Common myeloid progenitor, CD34-positive (primary cell): ENCODE measurements at regions not wholly inside any gene's neighbourhood (a gene's known extent, or its start where the extent isn't known, plus 50 kb on each side); places are given as distances from the start of the nearest gene placed in this dataset.
"Not testable (repeated sequence)": the region's sequence is repeated elsewhere in the genome, so short reads cannot be mapped to it uniquely, and the experiment has no call there.

Source experiments
- CTCF ChIA-PET: fragments of 350-600 bp; sonication (Branson Sonifier 250); formaldehyde crosslinking; loops from one replicate; lab custom pipeline; 2021; ENCODE audit warnings: antibody characterized with exemption; lab: Charles Lee
- POLR2A ChIA-PET: fragments of 350-600 bp; sonication (Branson Sonifier 250); formaldehyde crosslinking; loops from one replicate; lab custom pipeline; 2021; ENCODE audit warnings: antibody characterized with exemption; lab: Charles Lee
- DNase-seq, 3 donors: peaks; one replicate each; pipeline versions ENCODE4 v3.0.0 to v3.0.0-alpha.2; 2013
- H3K27ac ChIP-seq, 2 experiments: 1 replicate in 1 of 2; 2 replicates in 1 of 2; pipeline ENCODE4 v1.7.0; 2013; ENCODE audit warnings: inconsistent platforms in 2 of 2, low read length in 2 of 2, mild to moderate bottlenecking in 2 of 2, low read depth in 1 of 2, moderate library complexity in 1 of 2; ENCODE audit not compliant: severe bottlenecking in 2 of 2, insufficient read depth in 1 of 2, poor library complexity in 1 of 2
- H3K27me3 ChIP-seq, 5 experiments: replicated peaks in 2 of 5; 1 replicate in 3 of 5; 2 replicates in 2 of 5; pipeline versions ENCODE4 v1.6.1 to v1.7.0; 2013; ENCODE audit warnings: low read length in 4 of 5, mild to moderate bottlenecking in 2 of 5, moderate library complexity in 2 of 5, inconsistent platforms in 1 of 5; ENCODE audit not compliant: insufficient read depth in 5 of 5, control insufficient read depth in 4 of 5
- H3K36me3 ChIP-seq, 4 experiments: 1 replicate in 2 of 4; 2 replicates in 2 of 4; pipeline versions ENCODE4 v1.6.1 to v1.7.0; 2013; ENCODE audit warnings: low read length in 3 of 4, control low read depth in 1 of 4, mild to moderate bottlenecking in 1 of 4; ENCODE audit not compliant: control insufficient read depth in 4 of 4, insufficient read depth in 4 of 4
- H3K4me1 ChIP-seq, 4 experiments: 1 replicate in 3 of 4; 2 replicates in 1 of 4; pipeline versions ENCODE4 v1.6.1 to v1.7.1; 2013; ENCODE audit warnings: low read length in 3 of 4, mild to moderate bottlenecking in 3 of 4, control low read depth in 1 of 4, inconsistent platforms in 1 of 4, moderate library complexity in 1 of 4; ENCODE audit not compliant: control insufficient read depth in 4 of 4, insufficient read depth in 4 of 4; ENCODE audit errors: control extremely low read depth in 1 of 4
- H3K4me3 ChIP-seq, 7 experiments: 1 replicate in 4 of 7; 2 replicates in 3 of 7; pipeline versions ENCODE4 v1.5.1 to v1.7.0; 2013; ENCODE audit warnings: mild to moderate bottlenecking in 7 of 7, low read length in 6 of 7, moderate library complexity in 6 of 7, inconsistent platforms in 2 of 7, low read depth in 2 of 7, control low read depth in 1 of 7; ENCODE audit not compliant: insufficient read depth in 4 of 7, control insufficient read depth in 1 of 7; ENCODE audit errors: extremely low read depth in 1 of 7
- H3K9me3 ChIP-seq, 5 experiments: 1 replicate in 4 of 5; 2 replicates in 1 of 5; pipeline versions ENCODE4 v1.6.1 to v1.7.1; 2013; ENCODE audit warnings: low read length in 4 of 5, mild to moderate bottlenecking in 2 of 5, inconsistent platforms in 1 of 5, low read depth in 1 of 5, moderate library complexity in 1 of 5; ENCODE audit not compliant: control insufficient read depth in 4 of 5, insufficient read depth in 2 of 5; ENCODE audit errors: control extremely low read depth in 1 of 5
- WGBS: methylation state at CpG from one replicate; pipeline ENCODE4 v1.1.5; 2013; ENCODE audit not compliant: insufficient coverage; 5-methylcytosine and 5-hydroxymethylcytosine counted together

DNA sequence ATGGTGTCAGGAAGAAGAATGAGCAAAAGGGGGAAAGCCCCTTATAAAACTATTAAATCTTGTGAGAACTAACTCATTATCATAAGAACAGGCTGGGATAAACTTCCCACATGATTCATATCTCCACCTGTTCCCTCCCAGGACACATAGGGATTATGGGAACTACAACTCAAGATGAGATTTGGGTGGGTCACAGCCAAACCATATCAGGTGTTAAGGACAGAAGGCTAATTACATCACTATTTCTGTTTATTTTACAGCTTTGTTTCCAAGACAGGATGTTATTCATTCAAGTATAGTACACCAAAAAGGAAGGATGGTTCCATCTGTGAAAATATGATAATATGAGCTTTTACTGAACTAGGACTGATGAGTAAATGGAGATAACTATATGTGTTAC is 63.7 kb upstream of the ARSJ start:
- Histone ChIP-seq H3K36me3 (no peaks in the 10 kb centered on the region), H3K27ac (no peak overlapping the region), H3K4me3 (no peak overlapping the region), H3K4me1 (peaks cover 0 to 11% (median 2%) of the 10 kb centered on the region in 4 experiments), H3K9me3 (no peaks in the 10 kb centered on the region), H3K27me3 (no peaks in the 10 kb centered on the region)
- no peak for DNase-seq
- CTCF ChIA-PET, result no interaction called here
- POLR2A ChIA-PET, result no interaction called here

DNA sequence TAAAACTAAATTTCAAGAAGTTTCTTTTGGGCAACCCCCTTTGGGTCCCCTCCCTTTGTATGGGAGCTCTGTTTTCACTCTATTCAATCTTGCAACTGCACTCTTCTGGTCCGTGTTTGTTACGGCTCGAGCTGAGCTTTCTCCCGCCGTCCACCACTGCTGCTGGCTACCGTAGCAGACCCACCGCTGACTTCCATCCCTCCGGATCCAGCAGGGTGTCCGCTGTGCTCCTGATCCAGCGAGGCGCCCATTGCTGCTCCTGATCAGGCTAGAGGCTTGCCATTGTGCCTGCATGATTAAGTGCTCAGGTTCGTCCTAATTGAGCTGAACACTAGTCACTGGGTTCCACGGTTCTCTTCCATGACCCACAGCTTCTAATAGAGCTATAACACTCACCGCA is 64.9 kb upstream of the ARSJ start:
- H3K27ac ChIP-seq, CTCF ChIA-PET, H3K9me3 ChIP-seq, DNase-seq, POLR2A ChIA-PET, H3K27me3 ChIP-seq, H3K36me3 ChIP-seq, H3K4me3 ChIP-seq: not testable (repeated sequence)
- peaks cover 0 to 11% (median 2%) of the 10 kb centered on the region in 4 experiments for H3K4me1 ChIP-seq
- WGBS, result 98% methylated on average over 14 of the region's 14 CpGs

DNA sequence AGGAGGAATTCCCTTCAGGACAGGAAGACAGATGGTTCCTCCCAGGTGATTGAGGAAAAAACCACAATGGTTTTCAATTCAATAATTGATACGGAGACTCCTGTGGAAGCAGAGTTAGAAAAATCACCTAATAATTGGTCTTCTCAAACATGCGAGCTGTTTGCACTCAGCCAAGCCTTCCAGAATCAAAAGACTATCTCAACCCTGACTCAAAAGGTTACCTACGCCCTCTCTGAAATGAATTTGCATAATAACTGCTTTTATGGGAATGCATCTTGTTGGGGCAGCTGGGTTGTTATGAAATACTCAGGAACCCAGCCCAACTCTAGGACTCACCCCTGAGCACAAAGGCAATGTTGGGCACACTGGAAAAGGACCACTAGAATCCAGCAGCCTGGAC is 66.9 kb upstream of the ARSJ start:
- POLR2A ChIA-PET, result no interaction called here

DNA sequence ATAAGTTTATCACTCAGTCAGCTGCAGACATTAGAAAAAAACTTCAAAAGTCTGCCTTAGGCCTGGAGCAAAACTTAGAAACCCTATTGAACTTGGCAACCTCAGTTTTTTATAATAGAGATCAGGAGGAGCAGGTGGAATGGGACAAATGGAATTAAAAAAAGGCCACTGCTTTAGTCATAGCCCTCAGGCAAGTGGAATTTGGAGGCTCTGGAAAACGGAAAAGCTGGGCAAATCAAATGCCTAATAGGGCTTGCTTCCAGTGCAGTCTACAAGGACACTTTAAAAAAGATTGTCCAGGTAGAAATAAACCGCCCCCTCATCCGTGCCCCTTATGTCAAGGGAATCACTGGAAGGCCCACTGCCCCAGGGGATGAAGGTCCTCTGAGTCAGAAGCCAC is 68.7 kb upstream of the ARSJ start:
- H3K4me1 ChIP-seq, POLR2A ChIA-PET, CTCF ChIA-PET, H3K4me3 ChIP-seq, H3K27ac ChIP-seq, H3K27me3 ChIP-seq, DNase-seq, H3K9me3 ChIP-seq, H3K36me3 ChIP-seq: not testable (repeated sequence)
- WGBS, result 100% methylated on average over 1 of the region's 3 CpGs

More for the DNA sequence above, 66.9 kb upstream of the ARSJ start:
- Histone ChIP-seq H3K36me3 (no peaks in the 10 kb centered on the region), H3K4me1 (no peaks in the 10 kb centered on the region), H3K27ac (no peak overlapping the region), H3K27me3 (no peaks in the 10 kb centered on the region), H3K9me3 (no peaks in the 10 kb centered on the region), H3K4me3 (no peak overlapping the region)
- 84% methylated on average over 2 of the region's 3 CpGs for WGBS
- DNase-seq, result no peak
- CTCF ChIA-PET, result no interaction called here

DNA sequence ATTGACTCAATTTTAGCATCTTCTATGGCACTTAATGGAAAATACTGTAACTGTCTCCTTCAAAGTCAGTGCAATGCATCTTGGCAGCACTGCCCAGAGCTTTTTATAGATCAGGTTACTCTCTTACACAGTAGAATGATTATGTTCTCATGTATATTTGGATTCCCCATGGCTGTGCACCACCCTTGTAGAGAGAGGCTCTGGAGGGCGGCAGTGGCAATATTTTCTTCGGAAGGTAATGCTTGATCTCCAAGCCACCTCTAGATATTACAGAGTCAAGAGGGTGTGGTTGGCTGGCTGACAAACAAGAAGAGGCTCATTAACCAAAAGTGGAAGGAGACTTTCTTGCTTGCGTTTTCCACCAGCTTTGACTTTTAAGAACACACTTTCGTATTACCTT is 72.8 kb upstream of the ARSJ start:
- H3K27me3 ChIP-seq, result no peaks in the 10 kb centered on the region
- CTCF ChIA-PET, result no interaction called here
- H3K9me3 ChIP-seq, result peaks cover 0 to 3% (median under 1%) of the 10 kb centered on the region in 5 experiments
- 100% methylated on average over 1 of the region's 4 CpGs for WGBS
- no peaks in the 10 kb centered on the region for H3K36me3 ChIP-seq
- no peak overlapping the region for H3K27ac ChIP-seq
- H3K4me3 ChIP-seq, result no peak overlapping the region
- no peaks in the 10 kb centered on the region for H3K4me1 ChIP-seq
- POLR2A ChIA-PET, result no interaction called here
- no peak for DNase-seq

DNA sequence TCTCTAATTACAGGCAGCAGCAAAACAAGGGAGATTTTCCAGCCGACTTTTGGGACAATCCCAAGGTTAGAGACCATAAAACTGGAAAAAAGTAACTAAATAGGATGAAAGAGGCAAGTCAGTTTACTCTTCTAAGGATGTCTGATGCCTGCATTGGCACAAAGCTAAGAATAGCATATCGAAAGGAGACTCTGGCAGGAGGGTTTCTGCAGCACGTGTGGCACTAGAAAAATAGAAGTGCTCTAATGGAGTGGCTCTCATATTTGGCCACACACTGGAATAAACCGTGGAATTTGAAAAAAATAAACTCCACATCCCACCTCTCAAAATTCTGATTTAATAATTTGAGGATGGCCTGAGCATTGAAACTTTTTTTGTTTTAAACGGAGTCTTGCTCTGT is 77.2 kb upstream of the ARSJ start:
- Histone ChIP-seq H3K4me1 (no peaks in the 10 kb centered on the region), H3K27ac (no peak overlapping the region), H3K36me3 (no peaks in the 10 kb centered on the region), H3K27me3 (no peaks in the 10 kb centered on the region), H3K4me3 (no peak overlapping the region), H3K9me3 (peaks cover 0 to 3% (median 2%) of the 10 kb centered on the region in 5 experiments)
- WGBS, result 100% methylated on average over 1 of the region's 5 CpGs
- POLR2A ChIA-PET, result no interaction called here
- DNase-seq, result no peak
- CTCF ChIA-PET, result no interaction called here

DNA sequence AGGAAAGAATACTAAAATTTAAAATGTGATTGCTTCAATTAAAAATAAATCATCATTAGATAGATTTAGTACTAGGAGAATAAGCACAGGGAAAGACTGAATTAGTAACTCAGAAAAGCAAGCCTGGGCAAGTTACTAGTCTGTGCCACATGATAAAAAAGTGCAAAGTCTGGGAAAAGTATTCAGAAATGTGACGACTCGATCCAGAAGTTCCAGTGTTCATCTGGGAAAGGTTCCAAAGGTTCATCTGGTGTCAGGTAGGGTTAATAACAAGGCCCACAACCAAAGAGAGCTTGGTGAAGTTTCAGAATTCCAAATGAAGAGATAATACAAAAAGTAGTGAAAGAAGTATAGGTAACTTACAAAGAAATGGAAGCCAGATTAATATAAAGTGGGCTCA is 78.3 kb upstream of the ARSJ start:
- no peaks in the 10 kb centered on the region for H3K36me3 ChIP-seq
- DNase-seq, result no peak
- H3K4me3 ChIP-seq, result no peak overlapping the region
- no peaks in the 10 kb centered on the region for H3K4me1 ChIP-seq
- POLR2A ChIA-PET, result no interaction called here
- peaks cover 0 to 3% (median 2%) of the 10 kb centered on the region in 5 experiments for H3K9me3 ChIP-seq
- H3K27me3 ChIP-seq, result no peaks in the 10 kb centered on the region
- H3K27ac ChIP-seq, result no peak overlapping the region
- CTCF ChIA-PET, result no interaction called here
- WGBS, result 100% methylated on average over 2 of the region's 2 CpGs
